T-helper 17 cell (primary cell): ENCODE measurements at regions not wholly inside any gene's neighbourhood (a gene's known extent, or its start where the extent isn't known, plus 50 kb on each side); places are given as distances from the start of the nearest gene placed in this dataset.
A peak's percentile ranks its signal among the peaks of the same experiment; 100 is the strongest.

Experiments
- ATAC-seq: fragments of 150-1000 bp; cut with Tn5 transposase; 2 replicates; pipeline ENCODE4 v1.10.0; 2021; ENCODE audit warnings: mild to moderate bottlenecking, moderate library complexity
- DNase-seq, 3 donors: peaks; one replicate each; pipeline versions ENCODE4 v3.0.0 to v3.0.0-alpha.2; 2020 to 2021
- H3K9me3 ChIP-seq: one replicate; pipeline ENCODE4 v1.7.0; 2013; ENCODE audit warnings: low read length, mild to moderate bottlenecking; ENCODE audit not compliant: control insufficient read depth, poor library complexity, severe bottlenecking
- H3K27ac Mint-ChIP-seq: one replicate; pipeline ENCODE4 v1.8.0; 2022; ENCODE audit warnings: mild to moderate bottlenecking, moderate library complexity, mixed read lengths
- H3K27me3 Mint-ChIP-seq: one replicate; pipeline ENCODE4 v1.8.0; 2022; ENCODE audit warnings: mixed read lengths
- H3K36me3 Mint-ChIP-seq: one replicate; pipeline ENCODE4 v1.8.0; 2022; ENCODE audit warnings: low read depth, mixed read lengths
- H3K4me1 Mint-ChIP-seq: one replicate; pipeline ENCODE4 v1.8.0; 2022; ENCODE audit warnings: mild to moderate bottlenecking, mixed read lengths
- H3K4me3 Mint-ChIP-seq: one replicate; pipeline ENCODE4 v1.8.0; 2022; ENCODE audit warnings: mild to moderate bottlenecking, moderate library complexity, mixed read lengths

GRCh38 chr1:29868096-29868495, 631.8 kb downstream of the PTPRU start:
- no peaks in the 10 kb centered on the region for H3K9me3 ChIP-seq
- Mint-ChIP-seq H3K4me3 (no peak overlapping the region), H3K36me3 (peaks cover 3% of the 10 kb centered on the region), H3K27ac (no peak overlapping the region), H3K4me1 (no peaks in the 10 kb centered on the region), H3K27me3 (peaks cover 15% of the 10 kb centered on the region)
- DNase-seq (no peak), ATAC-seq (no peak)

- Mint-ChIP-seq H3K4me3 (no peak overlapping the region), H3K27ac (no peak overlapping the region), H3K27me3 (peaks cover 15% of the 10 kb centered on the region), H3K4me1 (no peaks in the 10 kb centered on the region), H3K36me3 (peaks cover 3% of the 10 kb centered on the region)
- ATAC-seq, result no peak
- H3K9me3 ChIP-seq, result no peaks in the 10 kb centered on the region
- DNase-seq, result no peak
Observed at GRCh38 chr1:29865051-29865450, 628.7 kb downstream of the PTPRU start.

- H3K4me1 Mint-ChIP-seq, result no peaks in the 10 kb centered on the region
- no peaks in the 10 kb centered on the region for H3K9me3 ChIP-seq
- no peak overlapping the region for H3K27ac Mint-ChIP-seq
- H3K36me3 Mint-ChIP-seq, result peaks cover 3% of the 10 kb centered on the region
- DNase-seq, result no peak
- peaks cover 15% of the 10 kb centered on the region for H3K27me3 Mint-ChIP-seq
- H3K4me3 Mint-ChIP-seq, result no peak overlapping the region
- no peak for ATAC-seq
Observed at GRCh38 chr1:29864431-29865022, 628.2 kb downstream of the PTPRU start.

- Mint-ChIP-seq H3K27me3 (peaks cover 25% of the 10 kb centered on the region), H3K36me3 (peaks cover 2% of the 10 kb centered on the region), H3K27ac (no peak overlapping the region), H3K4me3 (no peak overlapping the region), H3K4me1 (no peaks in the 10 kb centered on the region)
- no peaks in the 10 kb centered on the region for H3K9me3 ChIP-seq
- DNase-seq (no peak), ATAC-seq (no peak)
Observed at GRCh38 chr1:29861922-29862321, 625.6 kb downstream of the PTPRU start.

- H3K27me3 Mint-ChIP-seq, result peaks cover 23% of the 10 kb centered on the region
- H3K36me3 Mint-ChIP-seq, result peaks cover 2% of the 10 kb centered on the region
- H3K4me3 Mint-ChIP-seq, result no peak overlapping the region
- H3K4me1 Mint-ChIP-seq, result no peaks in the 10 kb centered on the region
- no peaks in the 10 kb centered on the region for H3K9me3 ChIP-seq
- DNase-seq (no peak), ATAC-seq (no peak)
- H3K27ac Mint-ChIP-seq, result no peak overlapping the region
Observed at GRCh38 chr1:29861446-29861845, 625.1 kb downstream of the PTPRU start.

GRCh38 chr1:29860681-29861080, 624.4 kb downstream of the PTPRU start:
- no peaks in the 10 kb centered on the region for H3K4me1 Mint-ChIP-seq
- H3K36me3 Mint-ChIP-seq, result peaks cover 2% of the 10 kb centered on the region
- no peak overlapping the region for H3K27ac Mint-ChIP-seq
- peaks cover 26% of the 10 kb centered on the region for H3K27me3 Mint-ChIP-seq
- no peaks in the 10 kb centered on the region for H3K9me3 ChIP-seq
- DNase-seq, result no peak
- H3K4me3 Mint-ChIP-seq, result no peak overlapping the region
- no peak for ATAC-seq

GRCh38 chr1:29860056-29860455, 623.7 kb downstream of the PTPRU start:
- no peak for DNase-seq
- no peak overlapping the region for H3K27ac Mint-ChIP-seq
- no peak for ATAC-seq
- H3K9me3 ChIP-seq, result no peaks in the 10 kb centered on the region
- H3K4me1 Mint-ChIP-seq, result no peaks in the 10 kb centered on the region
- peaks cover 32% of the 10 kb centered on the region for H3K27me3 Mint-ChIP-seq
- no peak overlapping the region for H3K4me3 Mint-ChIP-seq
- peaks cover 2% of the 10 kb centered on the region for H3K36me3 Mint-ChIP-seq

- no peak overlapping the region for H3K4me3 Mint-ChIP-seq
- no peaks in the 10 kb centered on the region for H3K4me1 Mint-ChIP-seq
- H3K36me3 Mint-ChIP-seq, result peaks cover 2% of the 10 kb centered on the region
- H3K9me3 ChIP-seq, result no peaks in the 10 kb centered on the region
- no peak overlapping the region for H3K27ac Mint-ChIP-seq
- DNase-seq, result no peak
- peaks cover 34% of the 10 kb centered on the region for H3K27me3 Mint-ChIP-seq
- no peak for ATAC-seq
Observed at GRCh38 chr1:29859126-29859525, 622.8 kb downstream of the PTPRU start.

GRCh38 chr1:29858646-29859045, 622.3 kb downstream of the PTPRU start:
- Mint-ChIP-seq H3K4me1 (no peaks in the 10 kb centered on the region), H3K4me3 (no peak overlapping the region), H3K36me3 (peaks cover 2% of the 10 kb centered on the region), H3K27me3 (peaks cover 35% of the 10 kb centered on the region), H3K27ac (no peak overlapping the region)
- no peak for DNase-seq
- no peak for ATAC-seq
- no peaks in the 10 kb centered on the region for H3K9me3 ChIP-seq

- H3K4me1 Mint-ChIP-seq, result no peaks in the 10 kb centered on the region
- ATAC-seq, result no peak
- DNase-seq, result no peak
- peaks cover 52% of the 10 kb centered on the region for H3K27me3 Mint-ChIP-seq
- H3K4me3 Mint-ChIP-seq, result no peak overlapping the region
- no peak overlapping the region for H3K27ac Mint-ChIP-seq
- peaks cover 2% of the 10 kb centered on the region for H3K36me3 Mint-ChIP-seq
- no peaks in the 10 kb centered on the region for H3K9me3 ChIP-seq
Observed at GRCh38 chr1:29856340-29857114, 620.2 kb downstream of the PTPRU start.

GRCh38 chr1:29855561-29856160, 619.3 kb downstream of the PTPRU start:
- Mint-ChIP-seq H3K27me3 (peaks cover 55% of the 10 kb centered on the region), H3K4me1 (no peaks in the 10 kb centered on the region), H3K36me3 (peaks cover 2% of the 10 kb centered on the region), H3K27ac (peak overlapping the region; percentile 19), H3K4me3 (no peak overlapping the region)
- H3K9me3 ChIP-seq, result no peaks in the 10 kb centered on the region
- ATAC-seq (no peak), DNase-seq (no peak)

- Mint-ChIP-seq H3K27ac (no peak overlapping the region), H3K4me1 (no peaks in the 10 kb centered on the region), H3K36me3 (peaks cover 2% of the 10 kb centered on the region), H3K4me3 (no peak overlapping the region), H3K27me3 (peaks cover 63% of the 10 kb centered on the region)
- ATAC-seq (no peak), DNase-seq (no peak)
- H3K9me3 ChIP-seq, result no peaks in the 10 kb centered on the region
Observed at GRCh38 chr1:29854700-29855276, 618.5 kb downstream of the PTPRU start.

GRCh38 chr1:29853716-29854330, 617.5 kb downstream of the PTPRU start:
- ATAC-seq, result no peak
- H3K9me3 ChIP-seq, result no peaks in the 10 kb centered on the region
- Mint-ChIP-seq H3K27ac (no peak overlapping the region), H3K36me3 (peaks cover 2% of the 10 kb centered on the region), H3K4me3 (no peak overlapping the region), H3K27me3 (peaks cover 69% of the 10 kb centered on the region), H3K4me1 (peaks cover under 1% of the 10 kb centered on the region)
- DNase-seq, result no peak
